Astrocyte of the cerebellum (primary cell): ENCODE measurements at regions not wholly inside any gene's neighbourhood (a gene's known extent, or its start where the extent isn't known, plus 50 kb on each side); places are given as distances from the start of the nearest gene placed in this dataset.

Experiments
- DNase-seq: peaks from one replicate; pipeline ENCODE4 v3.0.0-alpha.2; 2011; ENCODE audit warnings: low read depth
- H3K4me3 ChIP-seq: 2 replicates; pipeline ENCODE4 v1.5.1; 2011; ENCODE audit warnings: mild to moderate bottlenecking, low read depth, low read length, moderate library complexity
- in situ Hi-C: cut with HindIII; loops from 2 replicates; pipeline ENCODE4 v1.10.0; 2017; ENCODE audit warnings: low sequenced_read_pairs
- TF ChIP-seq, protein P1 (sequence below): IDR thresholded peaks from 2 replicates; pipeline ENCODE4 v1.5.1; 2012; ENCODE audit warnings: low read length, low read depth, moderate library complexity, mild to moderate bottlenecking; ENCODE audit errors: missing control alignments

GRCh38 chr2:109700680-109701274 lies 86.6 kb downstream of the SOWAHC start:
- TF ChIP-seq, protein P1, sequence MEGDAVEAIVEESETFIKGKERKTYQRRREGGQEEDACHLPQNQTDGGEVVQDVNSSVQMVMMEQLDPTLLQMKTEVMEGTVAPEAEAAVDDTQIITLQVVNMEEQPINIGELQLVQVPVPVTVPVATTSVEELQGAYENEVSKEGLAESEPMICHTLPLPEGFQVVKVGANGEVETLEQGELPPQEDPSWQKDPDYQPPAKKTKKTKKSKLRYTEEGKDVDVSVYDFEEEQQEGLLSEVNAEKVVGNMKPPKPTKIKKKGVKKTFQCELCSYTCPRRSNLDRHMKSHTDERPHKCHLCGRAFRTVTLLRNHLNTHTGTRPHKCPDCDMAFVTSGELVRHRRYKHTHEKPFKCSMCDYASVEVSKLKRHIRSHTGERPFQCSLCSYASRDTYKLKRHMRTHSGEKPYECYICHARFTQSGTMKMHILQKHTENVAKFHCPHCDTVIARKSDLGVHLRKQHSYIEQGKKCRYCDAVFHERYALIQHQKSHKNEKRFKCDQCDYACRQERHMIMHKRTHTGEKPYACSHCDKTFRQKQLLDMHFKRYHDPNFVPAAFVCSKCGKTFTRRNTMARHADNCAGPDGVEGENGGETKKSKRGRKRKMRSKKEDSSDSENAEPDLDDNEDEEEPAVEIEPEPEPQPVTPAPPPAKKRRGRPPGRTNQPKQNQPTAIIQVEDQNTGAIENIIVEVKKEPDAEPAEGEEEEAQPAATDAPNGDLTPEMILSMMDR, result no peak
- H3K4me3 ChIP-seq, result no peak overlapping the region
- no peak for DNase-seq
- in situ Hi-C loops, result no loop called here

DNA sequence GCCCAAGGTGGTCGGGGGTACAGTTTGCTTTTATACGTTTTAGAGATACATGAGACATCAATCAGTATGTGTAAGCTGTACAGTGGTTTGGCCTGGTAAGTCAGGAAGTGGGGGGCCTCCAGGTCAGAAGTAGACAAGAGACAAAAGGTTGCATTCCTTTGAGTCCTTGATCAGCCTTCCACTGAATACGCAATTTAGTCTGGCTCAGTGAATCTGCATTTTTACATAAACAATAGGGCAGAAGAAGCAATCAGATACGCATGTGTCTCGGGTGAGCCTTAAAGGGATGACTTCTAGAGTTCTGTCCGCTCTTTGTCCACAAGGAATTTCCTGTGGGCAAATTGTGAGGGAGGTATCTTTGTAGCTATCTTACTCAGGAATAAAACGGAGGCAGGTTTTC lies 87.2 kb downstream of the SOWAHC start:
- no peak overlapping the region for H3K4me3 ChIP-seq
- DNase-seq, result no peak
- TF ChIP-seq, protein P1, result no peak
- in situ Hi-C loops, result no loop called here

- no peak overlapping the region for H3K4me3 ChIP-seq
- TF ChIP-seq, protein P1, result no peak
Measured at GRCh38 chr2:109702250-109702985, 88.3 kb downstream of the SOWAHC start.

DNA sequence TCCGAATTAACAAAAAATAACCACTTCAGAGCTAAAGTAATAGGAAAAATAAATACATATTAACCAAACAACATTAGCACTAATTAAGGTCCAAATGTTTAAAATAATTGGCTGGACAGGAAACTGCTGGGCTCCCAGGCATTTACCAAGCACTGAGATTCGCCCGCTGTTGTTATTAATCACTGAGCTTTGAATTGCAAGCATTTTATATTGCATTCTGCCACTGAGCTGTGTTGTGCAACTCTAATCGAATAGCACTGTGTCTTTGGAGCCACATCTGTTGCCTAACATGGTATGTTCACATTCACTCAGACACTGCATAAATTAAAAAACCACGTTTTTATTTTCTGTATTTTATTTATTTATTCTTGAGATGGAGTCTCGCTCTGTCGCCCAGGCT lies 88.9 kb downstream of the SOWAHC start:
- TF ChIP-seq, protein P1, result no peak
- DNase-seq, result no peak
- in situ Hi-C loops, result no loop called here
- no peak overlapping the region for H3K4me3 ChIP-seq

More at GRCh38 chr2:109702250-109702985, 88.3 kb downstream of the SOWAHC start:
- peak; percentile 28 for DNase-seq
- in situ Hi-C loops, result no loop called here

- H3K4me3 ChIP-seq, result no peak overlapping the region
- no peak for DNase-seq
- in situ Hi-C loops, result no loop called here
- TF ChIP-seq, protein P1, result no peak
Measured at GRCh38 chr2:109703798-109704197, 89.6 kb downstream of the SOWAHC start.

DNA sequence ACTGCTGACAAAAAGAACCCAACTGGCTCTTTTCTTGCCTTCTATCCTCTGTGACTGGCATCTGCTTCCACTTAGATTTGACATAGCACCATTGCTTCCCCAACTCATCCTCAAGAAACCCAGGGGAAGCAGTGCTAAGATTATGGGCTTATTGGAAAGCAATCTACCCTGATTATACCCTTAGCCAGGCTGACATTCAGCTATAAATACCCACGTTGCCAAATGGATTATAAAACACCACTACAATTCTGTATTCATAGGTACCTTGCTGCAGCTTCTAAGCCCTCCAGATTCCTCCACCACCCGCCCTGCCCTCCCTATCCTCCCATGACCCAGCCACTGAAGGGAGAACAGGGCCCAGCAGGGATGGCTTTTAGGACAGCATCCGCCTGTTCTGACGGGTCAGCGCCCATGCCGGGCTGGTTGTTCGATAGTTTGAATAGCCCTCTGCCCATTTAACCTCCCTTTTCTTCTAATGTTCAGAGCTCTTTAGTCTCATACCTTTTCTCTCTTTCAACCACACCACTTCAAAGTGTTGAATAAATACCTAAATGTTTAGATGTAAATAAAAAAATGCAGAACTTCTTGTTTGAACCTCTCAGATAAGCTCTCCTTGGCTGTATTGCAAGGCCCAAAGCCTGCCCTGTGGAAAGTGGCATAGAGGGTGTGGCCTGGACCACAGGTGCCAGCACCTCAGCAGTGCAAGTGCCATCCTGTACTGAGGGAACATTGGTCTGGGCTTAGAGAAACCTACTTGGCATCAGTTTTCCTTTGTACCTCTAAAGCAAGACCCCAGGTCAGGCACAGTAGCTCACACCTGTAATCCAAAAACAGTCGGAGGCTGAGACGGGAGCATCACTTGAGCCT lies 86.6 kb upstream of the RGPD5 start:
- in situ Hi-C loops, result no loop called here
- TF ChIP-seq, protein P1, result no peak
- no peak overlapping the region for H3K4me3 ChIP-seq
- no peak for DNase-seq
